Stomach (tissue), 8 donors: ENCODE measurements at regions not wholly inside any gene's neighbourhood (a gene's known extent, or its start where the extent isn't known, plus 50 kb on each side); places are given as distances from the start of the nearest gene placed in this dataset.

Experiments used
- DNase-seq, 2 donors: peaks; one replicate each; pipeline versions ENCODE4 v3.0.0 to v3.0.0-alpha.2; 2013 to 2019
- H3K27ac ChIP-seq, 5 donors: fragments of 200-600 bp in 4 of 5; sonication (generic) in 4 of 5; one replicate each; pipeline ENCODE4 v1.5.1; 2013 to 2019; ENCODE audit warnings: mild to moderate bottlenecking in 1 of 5, moderate library complexity in 1 of 5
- H3K27me3 ChIP-seq, 3 donors: fragments of 200-600 bp; sonication (generic); one replicate each; pipeline ENCODE4 v1.5.1; 2017 to 2019; ENCODE audit warnings: mixed run types in 1 of 3
- H3K36me3 ChIP-seq, 4 donors: fragments of 200-600 bp; sonication (generic); 1 replicate in 3 of 4; 2 replicates in 1 of 4; pipeline ENCODE4 v1.5.1; 2016 to 2019
- H3K4me1 ChIP-seq, 4 donors: fragments of 200-600 bp; sonication (generic); one replicate each; pipeline ENCODE4 v1.5.1; 2016 to 2019
- H3K4me3 ChIP-seq, 4 donors: fragments of 200-600 bp; sonication (generic) in 3 of 4; one replicate each; pipeline ENCODE4 v1.5.1; 2016 to 2019; ENCODE audit warnings: mild to moderate bottlenecking in 1 of 4
- H3K9me3 ChIP-seq, 4 donors: fragments of 200-600 bp; sonication (generic); one replicate each; pipeline ENCODE4 v1.5.1; 2016 to 2019
- CTCF ChIP-seq, 7 experiments: fragments of 450-650 bp in 4 of 7; fragments of 200-600 bp in 3 of 7; sonication (generic) in 3 of 7; IDR thresholded peaks; one replicate each; pipeline ENCODE4 v1.5.1; 2016 to 2019; ENCODE audit warnings: antibody characterized with exemption in 7 of 7, control low read depth in 2 of 7, mild to moderate bottlenecking in 1 of 7
- EP300 ChIP-seq: sonication (generic); formaldehyde crosslinking; IDR thresholded peaks from one replicate; pipeline ENCODE4 v1.6.1; 2017; ENCODE audit warnings: antibody characterized with exemption
- POLR2A ChIP-seq, 4 donors: fragments of 450-650 bp; IDR thresholded peaks; one replicate each; pipeline ENCODE4 v1.6.1; 2016; ENCODE audit warnings: antibody characterized with exemption in 4 of 4, control low read depth in 2 of 4, mild to moderate bottlenecking in 1 of 4, moderate library complexity in 1 of 4
- POLR2AphosphoS5 ChIP-seq, 3 donors: sonication (generic); formaldehyde crosslinking; IDR thresholded peaks; one replicate each; pipeline ENCODE4 v1.6.1; 2016; ENCODE audit warnings: antibody characterized with exemption in 3 of 3
- WGBS, 5 donors: extraction: QIAGEN DNeasy Blood & Tissue Kit in 3 of 5; methylation state at CpG; one replicate each; pipeline versions ENCODE4 v1.1.5 to v1.1.7; 2013 to 2018; 5-methylcytosine and 5-hydroxymethylcytosine counted together
- intact Hi-C: fragments of 100-400 bp; cut with DNase I; formaldehyde crosslinking; loops from one replicate; pipeline ENCODE4 v1.15.1; 2023; ENCODE audit warnings: low total_unique reads
- donor health status: healthy with polysubstance abuse.
- donor health status: Bipolar disorder and iron deficiency.
- donor health status: healthy.

GRCh38 chr2:58871469-58872142, 630.5 kb upstream of the FANCL start:
- H3K9me3 ChIP-seq: no peaks in the 10 kb centered on the region

GRCh38 chr2:58870704-58871103, 629.6 kb upstream of the FANCL start:
- Histone ChIP-seq H3K36me3 (no peaks in the 10 kb centered on the region), H3K4me1 (no peaks in the 10 kb centered on the region), H3K4me3 (no peak overlapping the region), H3K27ac (no peak overlapping the region), H3K27me3 (no peaks in the 10 kb centered on the region), H3K9me3 (no peaks in the 10 kb centered on the region)
- DNase-seq: no peak
- TF ChIP-seq EP300 (no peak), POLR2AphosphoS5 (IDR thresholded peaks at IDR 0.05) (no peak), POLR2A (IDR thresholded peaks at IDR 0.05) (no peak), CTCF (IDR thresholded peaks at IDR 0.05) (no peak)
- intact Hi-C loops: no loop called here
- 36 to 58% (median 45%) methylated on average over 2 of the region's 2 CpGs for WGBS, 5 donors

More at GRCh38 chr2:58871469-58872142, 630.5 kb upstream of the FANCL start:
- Histone ChIP-seq H3K36me3 (no peaks in the 10 kb centered on the region), H3K27me3 (no peaks in the 10 kb centered on the region), H3K27ac (no peak overlapping the region), H3K4me3 (no peak overlapping the region), H3K4me1 (no peaks in the 10 kb centered on the region)
- WGBS, 5 donors: 84 to 93% (median 90%) methylated on average over 4 of the region's 4 CpGs
- TF ChIP-seq CTCF (IDR thresholded peaks at IDR 0.05) (no peak), POLR2AphosphoS5 (IDR thresholded peaks at IDR 0.05) (no peak), POLR2A (IDR thresholded peaks at IDR 0.05) (no peak), EP300 (no peak)
- intact Hi-C loops: no loop called here
- DNase-seq: no peak

GRCh38 chr2:58866946-58867345, 625.8 kb upstream of the FANCL start:
- intact Hi-C loops: no loop called here
- DNase-seq: no peak
- Histone ChIP-seq H3K27ac (no peak overlapping the region), H3K27me3 (no peaks in the 10 kb centered on the region), H3K4me3 (no peak overlapping the region), H3K9me3 (no peaks in the 10 kb centered on the region), H3K4me1 (no peaks in the 10 kb centered on the region), H3K36me3 (no peaks in the 10 kb centered on the region)
- WGBS, 5 donors: 55 to 76% (median 65%) methylated on average over 1 of the region's 1 CpG
- TF ChIP-seq CTCF (IDR thresholded peaks at IDR 0.05): no peak
- no peak for TF ChIP-seq POLR2A (IDR thresholded peaks at IDR 0.05)
- TF ChIP-seq EP300: no peak
- TF ChIP-seq POLR2AphosphoS5 (IDR thresholded peaks at IDR 0.05): no peak

GRCh38 chr2:58866527-58866926, 625.4 kb upstream of the FANCL start:
- WGBS, 5 donors: 33 to 54% (median 44%) methylated on average over 1 of the region's 1 CpG
- no peaks in the 10 kb centered on the region for H3K27me3 ChIP-seq
- DNase-seq: no peak
- no peak overlapping the region for H3K27ac ChIP-seq
- intact Hi-C loops: no loop called here
- no peaks in the 10 kb centered on the region for H3K4me1 ChIP-seq
- no peaks in the 10 kb centered on the region for H3K9me3 ChIP-seq
- no peaks in the 10 kb centered on the region for H3K36me3 ChIP-seq
- no peak overlapping the region for H3K4me3 ChIP-seq
- no peak for TF ChIP-seq POLR2AphosphoS5 (IDR thresholded peaks at IDR 0.05)
- TF ChIP-seq EP300: no peak
- no peak for TF ChIP-seq CTCF (IDR thresholded peaks at IDR 0.05)
- TF ChIP-seq POLR2A (IDR thresholded peaks at IDR 0.05): no peak
